Mucosa of gallbladder (tissue), 1 donor: ENCODE measurements at regions not wholly inside any gene's neighbourhood (a gene's known extent, or its start where the extent isn't known, plus 50 kb on each side); places are given as distances from the start of the nearest gene placed in this dataset.

Experiments
- DNase-seq: peaks from one replicate; pipeline ENCODE4 v3.0.0-alpha.2; 2020; ENCODE audit warnings: low spot score
- donor health status: DM: no; HTN: no; CAD: no.

DNA sequence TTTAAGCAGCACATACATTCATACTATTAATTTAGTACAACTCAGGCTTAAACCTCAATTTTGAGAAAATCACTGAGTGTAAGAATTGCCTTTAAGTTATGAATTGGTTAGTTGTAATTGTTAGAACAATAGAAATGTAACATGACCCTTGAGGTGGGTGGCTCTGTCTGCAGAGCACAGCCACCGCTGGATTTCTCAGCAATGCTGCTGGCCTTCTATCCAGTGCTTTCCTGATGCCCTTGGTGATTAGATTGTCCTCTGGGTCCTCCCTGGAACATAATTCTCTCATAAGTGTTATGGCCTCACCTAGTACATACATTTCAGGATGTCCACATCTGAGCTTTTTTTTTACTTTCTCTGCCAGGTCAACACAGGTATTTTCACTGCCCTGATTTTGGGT lies 213.2 kb downstream of the SLC7A11 start:
- no peak for DNase-seq

DNA sequence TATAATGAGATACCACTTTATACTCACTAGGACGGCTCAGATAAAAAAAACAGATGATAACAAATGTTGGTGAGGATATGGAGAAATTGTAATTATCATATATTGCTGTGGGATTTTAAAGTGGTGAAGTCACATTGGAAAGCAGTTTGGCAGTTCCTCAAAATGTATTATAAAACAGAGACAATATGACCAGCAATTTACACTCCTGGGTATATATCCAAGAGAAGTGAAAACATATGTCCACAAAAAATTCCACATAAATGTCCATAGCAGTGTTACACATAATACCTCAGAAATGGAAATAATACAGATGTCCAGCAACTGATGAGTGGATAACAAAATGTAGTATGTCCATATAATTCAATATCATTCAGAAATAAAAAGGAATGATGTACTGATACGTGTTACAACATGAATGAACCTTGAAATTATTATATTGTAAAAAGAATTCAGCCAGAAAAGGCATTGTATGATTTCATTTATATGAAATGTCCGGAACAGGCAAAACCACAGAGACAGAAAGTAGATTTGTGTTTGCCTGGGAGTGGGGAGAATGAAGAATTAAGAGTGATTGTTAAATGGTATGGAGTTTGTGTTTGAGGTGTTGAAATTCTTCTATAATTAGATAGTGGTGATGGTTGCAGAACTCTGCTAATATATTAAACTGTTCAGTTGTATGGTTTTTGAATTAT lies 220.9 kb downstream of the SLC7A11 start:
- no peak for DNase-seq

DNA sequence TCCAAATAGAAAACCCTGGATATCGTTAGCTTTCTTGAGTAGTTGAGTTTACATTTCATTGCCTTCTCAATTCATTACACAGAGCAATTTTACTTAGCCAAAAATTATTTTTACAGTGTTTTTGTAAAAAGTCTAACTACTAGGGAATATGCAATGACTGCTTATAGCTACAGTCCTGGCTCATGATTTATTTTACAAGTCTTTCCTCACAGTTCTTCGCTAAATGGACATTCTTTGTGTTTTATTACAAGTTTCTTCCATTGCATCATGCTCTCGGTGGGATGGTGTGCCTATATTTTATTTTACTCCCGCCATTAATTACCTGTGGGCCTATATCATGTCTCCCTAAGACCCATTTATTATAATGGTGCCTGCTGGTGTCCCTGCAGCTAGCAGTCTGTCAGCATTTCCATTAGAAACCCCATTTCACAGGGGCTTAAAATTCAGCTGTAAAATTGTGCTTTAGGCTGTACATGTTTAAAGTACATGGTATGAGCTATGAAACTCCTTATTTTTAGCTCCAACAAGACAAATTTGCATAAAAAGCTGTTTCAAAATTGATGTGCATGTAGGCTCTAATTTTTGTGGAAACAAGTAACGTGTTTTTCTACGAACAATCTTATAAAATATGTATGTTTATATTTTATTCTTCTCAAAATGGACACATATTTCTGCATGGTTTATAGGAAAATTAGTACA lies 227.4 kb downstream of the SLC7A11 start:
- DNase-seq = no peak

DNA sequence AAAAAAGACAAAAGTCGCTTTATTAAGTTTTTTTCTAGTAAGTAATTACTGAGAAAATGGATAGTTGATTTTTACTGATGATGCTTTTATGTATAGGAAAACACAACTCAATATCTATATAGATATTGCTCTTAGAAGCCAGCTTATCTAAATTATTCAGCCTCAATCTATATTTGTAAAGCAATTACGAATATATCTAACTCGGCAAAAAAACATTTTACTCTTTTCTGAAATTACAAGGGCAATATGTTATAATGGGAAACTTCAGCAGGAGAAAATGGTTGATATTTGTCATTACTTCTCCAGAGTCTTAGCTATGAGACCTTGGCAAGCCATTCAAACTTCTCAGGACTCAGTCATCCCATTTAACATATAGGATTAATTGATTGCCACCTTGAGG lies 228.5 kb downstream of the SLC7A11 start:
- DNase-seq = no peak

DNA sequence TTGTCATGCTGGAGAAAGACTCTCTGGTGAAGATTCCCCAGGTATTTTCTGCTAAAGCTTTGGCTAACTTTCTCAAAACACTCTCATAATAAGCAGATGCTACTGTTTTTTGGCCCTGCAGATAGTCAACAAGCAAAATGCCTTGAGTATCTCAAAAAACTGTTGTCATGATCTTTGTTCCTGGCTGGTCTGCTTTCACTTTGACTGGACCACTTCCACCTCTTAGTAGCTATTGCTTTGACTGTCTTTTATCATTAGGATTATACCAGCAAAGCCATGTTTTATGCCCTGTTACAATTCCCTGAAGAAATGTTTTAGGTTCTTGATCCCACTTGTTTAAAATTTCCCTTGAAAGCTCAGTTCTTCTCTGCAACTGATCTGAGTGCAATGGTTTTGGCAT lies 231.5 kb downstream of the SLC7A11 start:
- DNase-seq = no peak

DNA sequence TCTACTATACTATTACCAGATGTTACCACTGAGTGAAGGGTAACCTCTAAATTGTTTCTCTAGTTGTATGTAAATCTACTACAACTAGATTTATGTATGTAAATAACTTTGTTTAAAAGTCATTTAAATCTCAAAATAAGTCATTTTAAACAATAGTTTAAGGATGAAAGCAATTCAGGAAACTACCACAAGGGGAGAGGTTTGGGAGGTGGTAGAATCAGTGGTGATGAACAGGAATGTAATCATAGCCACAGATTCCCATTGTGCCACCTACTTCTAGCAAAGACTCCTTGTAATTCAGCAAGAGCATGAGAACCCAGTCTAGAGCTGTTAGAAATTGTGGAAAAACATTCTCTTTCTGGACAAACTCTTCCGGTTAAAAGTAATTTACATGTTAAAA lies 234.6 kb downstream of the SLC7A11 start:
- DNase-seq = no peak

DNA sequence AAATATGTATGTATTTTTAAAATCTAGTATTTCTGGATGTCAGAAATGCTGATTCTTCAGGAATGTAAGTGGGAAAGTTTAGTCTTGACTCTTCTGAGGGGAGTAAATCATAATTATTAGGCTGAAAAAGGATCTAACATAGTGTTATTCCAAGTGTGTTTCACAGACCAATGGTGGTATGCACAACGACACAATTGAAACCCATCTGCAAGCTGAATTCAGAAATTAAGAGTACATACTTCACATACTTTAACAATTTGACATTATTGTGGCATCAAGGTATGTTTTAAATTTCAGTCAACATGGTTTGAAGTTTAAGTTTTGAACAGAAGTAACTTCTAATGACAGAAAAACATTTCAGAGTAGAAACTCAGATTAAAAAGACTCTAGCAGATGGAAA lies 236.7 kb downstream of the SLC7A11 start:
- no peak for DNase-seq

DNA sequence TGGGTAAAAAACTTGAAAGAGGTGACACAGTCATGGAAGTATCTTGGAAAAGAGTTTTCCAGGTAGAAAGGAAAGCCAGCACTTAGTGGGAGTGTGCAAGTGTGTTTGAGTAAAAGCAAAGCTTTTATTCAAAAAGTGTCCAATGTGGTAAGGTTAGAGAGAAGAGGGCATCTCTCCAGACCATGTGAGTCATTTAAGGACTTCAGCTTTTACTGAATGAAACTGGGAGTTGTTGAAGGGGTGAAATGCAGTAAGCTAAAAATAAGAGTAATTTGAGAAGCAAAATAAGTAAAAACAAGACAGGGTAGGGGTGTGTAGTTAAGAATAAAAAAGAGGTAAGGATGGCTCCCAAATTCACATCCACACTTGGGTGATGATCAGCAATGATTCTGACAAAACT lies 238.9 kb downstream of the SLC7A11 start:
- no peak for DNase-seq

DNA sequence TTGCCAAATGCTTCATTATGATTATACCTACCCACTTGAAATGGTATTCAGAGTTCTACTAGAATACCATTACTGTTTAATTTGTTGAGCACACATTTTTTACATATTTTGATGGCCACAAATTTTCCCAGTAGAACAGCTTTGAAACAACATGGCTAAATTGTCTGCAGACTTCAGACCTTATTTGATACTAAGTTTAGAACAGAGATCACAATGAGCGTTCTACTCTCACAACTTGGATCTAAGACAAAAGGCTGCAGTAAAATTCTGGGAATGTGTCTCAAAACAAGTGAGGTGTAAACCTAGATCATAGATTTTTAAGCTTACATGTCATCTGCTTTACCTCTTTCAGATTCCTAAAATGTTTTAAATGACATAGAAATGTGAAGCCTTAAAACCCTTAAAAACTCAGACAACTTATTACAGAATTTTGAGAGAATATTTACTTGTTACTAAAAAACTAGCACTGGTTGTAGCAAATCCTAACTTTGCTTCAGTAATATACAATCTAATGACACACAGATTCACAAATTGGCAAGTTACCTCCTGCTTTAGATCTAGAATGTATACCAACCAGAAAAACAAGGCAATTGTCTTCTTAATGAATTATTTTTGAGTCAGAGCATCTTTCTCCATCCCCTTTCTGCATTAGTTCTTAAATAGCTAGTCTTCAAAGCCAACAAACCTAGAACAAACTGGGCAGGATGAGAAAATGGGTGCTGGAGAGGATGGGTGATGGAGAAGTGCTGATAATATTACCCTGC lies 243.3 kb downstream of the SLC7A11 start:
- DNase-seq = no peak

DNA sequence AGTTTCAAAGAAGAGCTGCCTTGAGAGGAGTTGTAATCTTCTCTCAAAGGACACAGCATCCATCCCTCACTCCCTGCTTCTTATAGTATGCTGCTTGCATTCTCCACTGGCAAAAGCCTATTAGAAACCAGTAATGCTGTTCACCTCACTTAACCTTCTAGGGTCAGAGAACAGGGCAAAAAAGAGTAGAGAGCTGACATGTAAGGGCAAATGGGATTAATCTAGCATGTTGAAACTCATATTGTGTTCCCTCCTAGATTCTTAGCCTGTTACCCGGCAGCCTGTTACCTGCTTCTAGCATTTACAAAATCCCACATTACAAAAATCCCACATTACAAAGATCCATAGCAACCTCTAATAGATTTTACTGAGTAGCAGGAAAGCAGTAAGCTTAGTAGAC lies 244.7 kb downstream of the SLC7A11 start:
- no peak for DNase-seq

DNA sequence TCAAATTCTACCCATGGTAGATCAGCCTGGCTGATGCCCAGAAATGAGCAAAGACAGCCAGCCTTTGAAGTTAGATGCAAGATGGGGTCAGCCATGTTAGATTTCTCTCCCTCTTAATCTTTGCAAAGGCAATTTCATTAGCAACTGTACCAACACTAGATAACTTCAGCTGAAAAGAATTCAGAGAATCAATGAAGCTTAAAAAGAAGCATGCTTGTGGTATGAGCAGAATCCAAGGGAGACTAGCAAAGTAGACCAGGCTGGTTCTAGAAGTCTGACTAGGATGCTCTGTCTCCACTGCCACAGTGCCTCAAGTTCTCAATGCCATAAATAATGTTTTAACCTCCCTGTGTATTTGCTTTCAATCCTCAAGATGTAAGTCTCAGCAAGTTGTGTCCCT lies 247.3 kb downstream of the SLC7A11 start:
- no peak for DNase-seq

DNA sequence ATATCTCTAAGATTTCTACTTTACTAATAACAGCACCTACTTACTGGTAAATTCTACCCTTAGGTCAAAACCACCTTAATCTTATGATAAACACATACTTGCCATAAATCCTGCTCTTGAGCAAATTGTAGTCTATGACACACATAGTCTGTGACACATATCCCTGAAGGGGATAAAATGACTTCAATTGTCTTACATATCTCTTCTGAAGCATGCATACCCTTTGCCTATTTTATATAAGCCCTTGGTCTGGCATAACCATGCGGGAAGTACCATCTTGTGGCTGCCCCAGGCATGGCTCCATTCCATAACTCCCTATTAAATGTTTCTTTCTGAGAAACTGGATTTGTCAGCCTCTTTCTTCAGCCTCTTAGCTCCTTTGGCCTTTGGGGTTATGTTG lies 248.9 kb downstream of the SLC7A11 start:
- no peak for DNase-seq

DNA sequence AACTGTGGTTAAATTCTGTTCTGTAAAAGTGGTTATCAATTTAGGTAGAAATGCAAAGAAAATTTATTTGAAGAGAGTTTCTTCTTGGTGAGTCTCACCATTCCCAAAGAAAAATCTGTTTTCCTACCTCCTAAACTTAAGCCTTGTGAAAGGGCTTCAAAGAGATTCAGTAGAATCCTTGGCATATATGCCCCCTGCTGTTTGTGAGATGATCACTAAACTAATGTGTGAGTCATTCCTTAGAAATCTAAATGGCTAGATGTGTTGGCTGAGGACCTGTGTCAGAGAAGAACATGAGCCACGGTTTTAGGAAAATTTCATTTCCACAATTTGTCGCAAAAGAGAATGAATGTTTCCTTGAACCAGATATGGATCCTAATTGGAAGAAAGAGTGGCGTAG lies 260.9 kb downstream of the SLC7A11 start:
- no peak for DNase-seq

DNA sequence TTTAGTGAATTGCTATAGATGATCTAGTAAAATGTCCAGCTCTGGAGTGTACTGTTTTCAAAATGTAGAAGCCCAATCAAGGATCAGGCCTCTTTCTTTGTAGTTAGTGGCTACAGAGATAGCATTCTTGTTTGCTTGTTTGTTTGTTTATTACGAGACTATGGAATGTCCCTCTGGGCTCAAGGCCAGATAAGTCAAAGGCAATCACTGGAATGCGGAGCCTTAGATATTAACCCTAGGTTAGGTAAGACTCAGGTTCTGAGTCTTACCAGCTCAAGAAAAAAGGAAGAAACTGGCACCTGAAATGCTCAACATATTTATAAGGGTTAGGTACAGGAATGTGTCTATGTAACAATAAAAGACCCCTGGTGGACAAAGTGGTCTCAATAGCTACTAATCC lies 261.5 kb downstream of the SLC7A11 start:
- no peak for DNase-seq

DNA sequence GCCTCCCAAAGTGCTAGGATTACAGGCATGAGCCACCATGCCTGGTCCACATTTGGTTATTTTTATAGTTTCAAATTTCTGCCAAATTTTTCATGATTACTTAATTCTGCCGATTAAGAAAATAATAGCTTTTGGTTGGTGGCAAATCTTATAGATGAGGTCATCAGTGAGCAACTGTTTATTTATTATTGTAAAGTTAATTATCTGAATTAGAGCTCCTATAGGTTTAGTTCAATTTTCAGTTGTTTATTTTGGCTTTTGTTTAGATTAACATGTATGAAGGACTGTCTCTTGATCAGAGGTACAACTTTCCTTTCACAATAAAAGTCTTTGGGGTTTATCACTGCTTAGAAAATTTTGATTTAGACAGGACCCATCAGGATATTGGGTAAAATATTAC lies 262.2 kb downstream of the SLC7A11 start:
- no peak for DNase-seq

DNA sequence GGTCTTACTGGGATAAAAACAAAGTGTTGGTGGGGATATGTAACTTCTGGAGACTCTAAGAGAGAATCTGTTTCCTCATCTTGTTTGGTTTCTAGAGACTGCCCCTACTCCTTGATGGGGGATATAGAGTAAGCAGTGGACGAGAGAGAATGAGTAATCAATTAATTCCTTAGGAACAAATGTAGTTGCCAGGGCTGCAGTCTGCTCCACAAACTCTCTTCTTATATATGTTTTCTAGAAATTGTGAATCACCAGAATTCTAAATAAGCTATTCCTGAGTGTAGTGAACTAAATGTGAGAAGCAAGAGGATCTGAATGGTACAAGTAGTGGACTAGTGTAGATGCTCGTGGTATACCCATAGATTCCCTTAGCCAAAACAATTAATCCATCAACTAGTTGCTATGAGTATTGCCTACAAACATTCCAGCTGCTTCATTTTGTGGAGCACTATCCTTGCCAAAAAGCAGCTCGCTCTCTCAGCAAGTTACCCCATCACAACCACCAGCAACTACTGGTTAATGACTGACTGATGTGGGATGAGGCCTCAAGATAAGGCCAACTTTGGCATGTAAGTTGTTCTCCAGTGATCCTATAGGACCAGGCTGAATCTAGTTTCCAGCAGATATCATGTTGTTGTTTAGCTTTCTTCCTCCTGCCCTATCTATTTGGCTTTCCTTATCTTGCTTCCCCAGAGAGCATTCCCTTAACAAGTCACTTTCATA lies 273.0 kb downstream of the SLC7A11 start:
- no peak for DNase-seq

DNA sequence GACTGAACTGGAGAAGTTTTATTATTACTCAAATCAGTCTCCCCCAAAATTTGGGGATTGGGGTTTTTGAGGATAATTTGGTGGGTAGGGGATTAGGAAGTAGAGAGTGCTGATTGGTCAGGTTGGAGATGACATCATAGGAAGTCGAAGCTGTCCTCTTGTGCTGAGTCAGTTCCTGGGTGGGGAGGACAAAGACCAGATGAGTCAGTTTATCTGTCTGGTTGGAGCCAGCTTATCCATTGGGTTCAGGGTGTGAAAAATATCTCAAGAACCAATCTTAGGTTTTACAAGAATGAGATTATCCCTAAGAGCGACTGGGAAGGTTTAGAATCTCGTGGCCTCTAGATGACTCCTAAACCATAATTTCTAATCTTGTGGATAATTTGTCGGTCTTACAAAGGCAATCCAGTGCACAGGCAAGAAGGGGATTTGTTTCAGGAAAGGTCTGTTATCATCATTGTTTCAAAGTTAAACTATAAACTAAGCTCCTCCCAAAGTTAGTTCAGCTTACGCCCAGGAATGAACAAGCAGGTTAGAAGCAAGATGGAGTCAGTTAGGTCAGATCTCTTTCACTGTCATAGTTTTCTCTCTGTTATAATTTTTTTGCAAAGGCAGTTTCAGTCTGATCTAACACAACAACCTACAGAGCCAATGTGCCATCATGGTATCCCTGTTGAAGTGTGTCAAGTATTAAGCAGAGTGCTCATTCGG lies 274.5 kb downstream of the SLC7A11 start:
- DNase-seq = no peak

DNA sequence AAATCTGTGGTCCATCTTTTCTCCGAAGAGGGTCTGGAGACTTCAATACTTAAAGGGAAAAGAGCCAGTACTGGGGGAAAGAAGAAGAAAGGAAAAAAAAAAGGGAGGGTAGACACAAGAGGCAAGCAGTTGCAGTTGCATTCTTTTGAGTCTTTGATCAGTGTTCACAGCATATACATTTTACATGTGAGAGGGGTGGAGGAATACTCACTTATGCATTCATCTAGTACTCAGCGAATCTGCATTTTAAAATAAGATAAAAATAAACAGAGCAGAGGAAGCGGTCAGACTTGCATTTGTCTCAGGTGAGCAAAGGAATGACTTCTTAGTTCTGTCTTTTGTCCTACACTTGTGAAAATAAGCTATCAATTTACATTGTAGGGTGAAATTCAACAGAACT lies 275.6 kb downstream of the SLC7A11 start:
- DNase-seq = no peak

DNA sequence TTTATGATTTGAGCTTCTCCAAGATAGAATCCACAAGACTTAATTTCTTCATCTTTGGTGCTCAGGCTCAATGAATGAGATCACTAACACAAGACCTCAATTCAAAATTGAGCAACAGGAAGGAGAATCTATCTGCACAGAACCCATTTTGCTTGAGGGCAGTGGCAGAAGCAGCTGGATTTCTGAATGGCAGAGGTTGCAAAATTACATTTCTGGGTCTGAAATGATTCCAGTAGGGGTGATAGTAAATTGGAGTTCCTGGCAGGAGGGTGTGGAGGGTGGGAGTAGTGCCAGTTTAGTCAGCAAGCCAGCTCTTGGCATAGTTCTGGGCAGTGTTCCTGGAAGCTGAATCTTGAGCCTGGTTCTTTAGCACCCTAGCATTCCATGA lies 281.1 kb downstream of the SLC7A11 start:
- no peak for DNase-seq

DNA sequence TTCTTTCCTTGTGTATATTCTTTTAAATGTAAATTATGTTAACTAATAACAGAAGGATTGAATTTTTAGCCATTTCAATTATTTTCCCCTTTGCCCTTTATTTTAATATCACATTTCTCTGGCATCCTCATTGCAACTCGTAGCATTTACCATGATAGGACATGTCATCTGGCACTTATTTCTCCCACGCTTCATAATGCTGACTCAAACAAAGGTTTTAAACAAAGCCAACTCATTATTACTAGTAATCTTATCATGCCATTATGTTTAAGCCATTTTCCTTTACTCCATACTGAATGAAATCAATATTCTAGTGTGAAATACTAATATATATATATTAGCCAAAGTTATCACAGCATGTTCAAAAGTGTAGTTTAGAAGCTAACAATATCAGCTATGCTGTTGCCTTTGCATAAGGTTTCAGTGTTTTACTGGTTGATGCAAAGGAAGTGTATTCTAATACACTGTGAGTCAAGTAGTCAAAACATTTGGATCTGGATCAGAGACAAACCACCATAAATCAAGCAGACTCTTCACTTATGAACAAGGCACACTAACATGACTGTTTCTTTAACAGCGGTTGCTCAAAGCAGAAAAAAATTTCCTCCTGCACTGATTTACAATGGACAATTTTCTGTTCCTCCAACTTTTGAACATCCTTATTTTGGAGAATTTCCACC lies 281.6 kb downstream of the SLC7A11 start:
- no peak for DNase-seq

DNA sequence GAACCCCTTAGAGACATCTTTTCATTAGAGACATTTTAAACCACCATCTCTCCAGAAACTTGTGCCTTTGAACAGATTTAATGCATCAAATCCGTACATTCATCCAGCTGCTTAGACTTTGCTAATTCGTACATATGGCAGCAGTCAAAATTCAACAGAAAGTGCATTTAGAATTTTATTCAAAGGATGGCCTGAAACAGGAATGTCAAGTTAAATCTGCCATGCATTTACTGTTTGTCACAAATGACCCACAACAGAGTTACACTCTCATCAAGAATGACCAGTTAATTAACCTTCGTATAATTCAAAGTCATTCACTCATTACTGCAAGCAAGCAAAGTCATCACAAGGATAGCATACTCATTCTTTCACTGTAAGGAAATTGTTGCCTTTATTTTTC lies 284.3 kb downstream of the SLC7A11 start:
- DNase-seq = no peak
